Gastroesophageal sphincter (tissue), 4 donors: ENCODE measurements at regions not wholly inside any gene's neighbourhood (a gene's known extent, or its start where the extent isn't known, plus 50 kb on each side); places are given as distances from the start of the nearest gene placed in this dataset.

ENCODE experiments used
- ATAC-seq: fragments of 150-250 bp; one replicate; pipeline ENCODE4 v1.9.1; 2016; ENCODE audit warnings: mild to moderate bottlenecking, moderate library complexity
- H3K27ac ChIP-seq, 4 donors: fragments of 200-600 bp; sonication (generic) in 3 of 4; 1 replicate in 3 of 4; 2 replicates in 1 of 4; pipeline ENCODE4 v1.5.1; 2016 to 2019
- H3K27me3 ChIP-seq: fragments of 200-600 bp; sonication (generic); one replicate; pipeline ENCODE4 v1.5.1; 2019
- H3K36me3 ChIP-seq, 2 donors: fragments of 200-600 bp; sonication (generic); one replicate each; pipeline ENCODE4 v1.5.1; 2019; ENCODE audit warnings: control low read depth in 1 of 2
- H3K4me1 ChIP-seq, 3 donors: fragments of 200-600 bp; sonication (generic); 1 replicate in 2 of 3; 2 replicates in 1 of 3; pipeline ENCODE4 v1.5.1; 2016 to 2019; ENCODE audit warnings: control low read depth in 2 of 3
- H3K4me3 ChIP-seq, 2 donors: fragments of 200-600 bp; sonication (generic); one replicate each; pipeline ENCODE4 v1.5.1; 2019; ENCODE audit warnings: mild to moderate bottlenecking in 1 of 2, moderate library complexity in 1 of 2
- H3K9me3 ChIP-seq, 3 donors: fragments of 200-600 bp; sonication (generic); one replicate each; pipeline ENCODE4 v1.5.1; 2017 to 2019; ENCODE audit warnings: control low read depth in 2 of 3
- EP300 ChIP-seq: sonication (generic); formaldehyde crosslinking; IDR thresholded peaks from one replicate; pipeline ENCODE4 v1.6.1; 2017; ENCODE audit warnings: antibody characterized with exemption, mild to moderate bottlenecking
- POLR2A ChIP-seq, 2 donors: fragments of 450-650 bp; IDR thresholded peaks; one replicate each; pipeline ENCODE4 v1.6.1; 2017; ENCODE audit warnings: antibody characterized with exemption in 2 of 2, mild to moderate bottlenecking in 2 of 2, moderate library complexity in 1 of 2
- POLR2AphosphoS5 ChIP-seq: sonication (generic); formaldehyde crosslinking; IDR thresholded peaks from one replicate; pipeline ENCODE4 v1.6.1; 2017; ENCODE audit warnings: antibody characterized with exemption
- WGBS, 2 donors: methylation state at CpG; one replicate each; pipeline ENCODE4 v1.1.5; 2018; ENCODE audit warnings: low coverage in 1 of 2; 5-methylcytosine and 5-hydroxymethylcytosine counted together
- TF ChIP-seq, protein P1 (sequence below), 4 experiments: fragments of 200-600 bp in 2 of 4; fragments of 450-650 bp in 2 of 4; sonication (generic) in 1 of 4; IDR thresholded peaks; one replicate each; pipeline ENCODE4 v1.5.1; 2017 to 2019; ENCODE audit warnings: antibody characterized with exemption in 4 of 4, mild to moderate bottlenecking in 2 of 4, moderate library complexity in 2 of 4

DNA sequence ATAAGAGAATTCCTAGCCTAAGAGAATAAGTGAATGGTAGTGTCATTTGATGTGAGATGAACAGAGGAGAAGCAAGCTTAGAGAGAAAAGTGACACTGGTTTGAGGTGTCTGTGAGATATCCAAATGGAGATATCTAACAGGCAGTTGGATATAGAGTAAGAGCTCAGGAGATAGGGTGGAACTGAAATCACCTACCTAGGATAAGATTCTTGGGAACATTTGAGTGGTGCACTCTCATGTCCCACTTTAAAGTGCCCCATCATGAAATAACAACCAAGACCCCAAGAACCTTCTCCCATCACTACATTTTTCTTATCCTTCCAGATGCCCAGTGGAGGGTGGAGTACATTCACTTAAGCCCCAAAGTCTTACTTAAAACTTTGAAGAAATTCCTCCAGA, 109.0 kb upstream of the MAFB start:
- no peaks in the 10 kb centered on the region for H3K4me1 ChIP-seq
- H3K27ac ChIP-seq = no peak overlapping the region
- ATAC-seq = no peak
- TF ChIP-seq EP300 = no peak
- TF ChIP-seq POLR2AphosphoS5 = no peak
- TF ChIP-seq, protein P1, sequence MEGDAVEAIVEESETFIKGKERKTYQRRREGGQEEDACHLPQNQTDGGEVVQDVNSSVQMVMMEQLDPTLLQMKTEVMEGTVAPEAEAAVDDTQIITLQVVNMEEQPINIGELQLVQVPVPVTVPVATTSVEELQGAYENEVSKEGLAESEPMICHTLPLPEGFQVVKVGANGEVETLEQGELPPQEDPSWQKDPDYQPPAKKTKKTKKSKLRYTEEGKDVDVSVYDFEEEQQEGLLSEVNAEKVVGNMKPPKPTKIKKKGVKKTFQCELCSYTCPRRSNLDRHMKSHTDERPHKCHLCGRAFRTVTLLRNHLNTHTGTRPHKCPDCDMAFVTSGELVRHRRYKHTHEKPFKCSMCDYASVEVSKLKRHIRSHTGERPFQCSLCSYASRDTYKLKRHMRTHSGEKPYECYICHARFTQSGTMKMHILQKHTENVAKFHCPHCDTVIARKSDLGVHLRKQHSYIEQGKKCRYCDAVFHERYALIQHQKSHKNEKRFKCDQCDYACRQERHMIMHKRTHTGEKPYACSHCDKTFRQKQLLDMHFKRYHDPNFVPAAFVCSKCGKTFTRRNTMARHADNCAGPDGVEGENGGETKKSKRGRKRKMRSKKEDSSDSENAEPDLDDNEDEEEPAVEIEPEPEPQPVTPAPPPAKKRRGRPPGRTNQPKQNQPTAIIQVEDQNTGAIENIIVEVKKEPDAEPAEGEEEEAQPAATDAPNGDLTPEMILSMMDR (IDR thresholded peaks at IDR 0.05) = no peak
- no peak for TF ChIP-seq POLR2A (IDR thresholded peaks at IDR 0.05)
- H3K9me3 ChIP-seq = peaks cover 0 to 3% (median 0%) of the 10 kb centered on the region in 3 donors
- H3K36me3 ChIP-seq = no peaks in the 10 kb centered on the region
- H3K27me3 ChIP-seq = peaks cover 11% of the 10 kb centered on the region
- no peak overlapping the region for H3K4me3 ChIP-seq

DNA sequence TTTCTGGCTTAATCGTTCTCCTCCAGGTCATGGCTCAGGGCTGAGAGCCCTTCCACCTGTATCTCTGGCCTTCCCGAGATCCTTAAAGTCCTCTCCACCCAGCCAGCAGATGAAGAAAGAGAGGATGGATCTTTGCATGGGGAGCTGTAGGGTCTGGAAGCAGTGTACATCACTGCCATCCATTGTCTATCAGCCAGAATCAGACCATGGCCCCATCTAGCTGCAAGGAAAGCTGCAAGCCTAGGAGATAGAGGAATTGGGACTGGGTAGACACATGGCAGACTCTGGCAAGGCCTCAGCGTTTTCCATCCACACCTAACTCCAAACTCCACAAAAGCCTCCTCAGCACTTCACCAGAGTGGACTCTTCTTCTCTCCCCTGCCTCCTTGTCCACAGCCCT, 113.8 kb upstream of the MAFB start:
- ATAC-seq = no peak
- no peak overlapping the region for H3K27ac ChIP-seq
- no peaks in the 10 kb centered on the region for H3K9me3 ChIP-seq
- no peaks in the 10 kb centered on the region for H3K36me3 ChIP-seq
- TF ChIP-seq POLR2A (IDR thresholded peaks at IDR 0.05) (no peak), EP300 (no peak), POLR2AphosphoS5 (no peak)
- TF ChIP-seq, protein P1 (IDR thresholded peaks at IDR 0.05) = no peak
- 67 to 87% methylated on average over 1 to 3 of the region's 3 CpGs for WGBS, 2 donors
- H3K27me3 ChIP-seq = peaks cover 48% of the 10 kb centered on the region
- H3K4me1 ChIP-seq = no peaks in the 10 kb centered on the region
- H3K4me3 ChIP-seq = no peak overlapping the region

DNA sequence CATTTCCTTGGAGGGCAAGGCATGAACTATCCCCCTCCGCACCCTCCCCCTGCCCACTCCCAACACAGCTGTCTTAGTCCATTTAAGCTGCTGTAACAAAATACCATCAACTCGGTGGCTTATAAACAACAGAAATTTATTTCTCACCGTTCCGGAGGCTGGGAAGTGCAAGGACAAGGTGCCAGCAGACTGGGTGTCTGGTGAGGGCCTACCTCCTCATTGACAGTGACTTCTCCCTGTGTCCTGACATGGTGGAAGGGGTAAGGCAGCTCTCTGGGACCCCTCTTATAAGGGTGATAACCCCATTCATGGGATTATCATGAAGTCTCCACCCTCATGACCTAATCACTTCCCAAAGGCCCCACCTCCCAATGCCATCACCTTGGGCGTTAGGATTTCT, 114.3 kb upstream of the MAFB start:
- Histone ChIP-seq H3K9me3 (no peaks in the 10 kb centered on the region), H3K36me3 (no peaks in the 10 kb centered on the region), H3K4me3 (no peak overlapping the region), H3K27ac (no peak overlapping the region), H3K4me1 (no peaks in the 10 kb centered on the region), H3K27me3 (peaks cover 51% of the 10 kb centered on the region)
- TF ChIP-seq EP300 = no peak
- TF ChIP-seq, protein P1 (IDR thresholded peaks at IDR 0.05) = no peak
- TF ChIP-seq POLR2AphosphoS5 = no peak
- TF ChIP-seq POLR2A (IDR thresholded peaks at IDR 0.05) = no peak
- 64 to 100% methylated on average over 1 to 5 of the region's 5 CpGs for WGBS, 2 donors
- no peak for ATAC-seq

DNA sequence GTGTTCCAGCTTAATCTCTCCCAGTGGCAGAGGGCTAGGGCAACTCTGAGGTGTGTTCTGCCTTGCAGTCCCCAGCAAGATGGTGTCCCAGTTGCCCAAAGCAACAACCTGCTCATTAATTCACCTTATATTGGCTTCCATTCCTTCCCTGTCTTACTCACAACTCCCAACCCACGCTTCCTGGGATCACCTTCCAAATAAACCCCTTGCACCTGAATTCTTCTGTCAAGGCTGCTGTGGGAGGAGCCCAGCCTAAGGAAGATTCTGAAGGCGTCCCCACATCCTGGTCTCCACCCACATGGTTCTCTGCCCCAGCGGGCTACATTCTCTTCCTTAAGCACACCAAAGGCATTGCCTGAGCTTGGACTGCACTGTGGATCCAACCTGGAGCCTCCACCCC, 116.6 kb upstream of the MAFB start:
- peaks cover 51% of the 10 kb centered on the region for H3K27me3 ChIP-seq
- H3K27ac ChIP-seq = no peak overlapping the region
- ATAC-seq = no peak
- H3K4me3 ChIP-seq = no peak overlapping the region
- 86 to 100% methylated on average over 1 to 3 of the region's 3 CpGs for WGBS, 2 donors
- H3K4me1 ChIP-seq = no peaks in the 10 kb centered on the region
- no peaks in the 10 kb centered on the region for H3K36me3 ChIP-seq
- H3K9me3 ChIP-seq = no peaks in the 10 kb centered on the region
- TF ChIP-seq POLR2AphosphoS5 (no peak), POLR2A (IDR thresholded peaks at IDR 0.05) (no peak), EP300 (no peak)
- TF ChIP-seq, protein P1 (IDR thresholded peaks at IDR 0.05) = no peak

DNA sequence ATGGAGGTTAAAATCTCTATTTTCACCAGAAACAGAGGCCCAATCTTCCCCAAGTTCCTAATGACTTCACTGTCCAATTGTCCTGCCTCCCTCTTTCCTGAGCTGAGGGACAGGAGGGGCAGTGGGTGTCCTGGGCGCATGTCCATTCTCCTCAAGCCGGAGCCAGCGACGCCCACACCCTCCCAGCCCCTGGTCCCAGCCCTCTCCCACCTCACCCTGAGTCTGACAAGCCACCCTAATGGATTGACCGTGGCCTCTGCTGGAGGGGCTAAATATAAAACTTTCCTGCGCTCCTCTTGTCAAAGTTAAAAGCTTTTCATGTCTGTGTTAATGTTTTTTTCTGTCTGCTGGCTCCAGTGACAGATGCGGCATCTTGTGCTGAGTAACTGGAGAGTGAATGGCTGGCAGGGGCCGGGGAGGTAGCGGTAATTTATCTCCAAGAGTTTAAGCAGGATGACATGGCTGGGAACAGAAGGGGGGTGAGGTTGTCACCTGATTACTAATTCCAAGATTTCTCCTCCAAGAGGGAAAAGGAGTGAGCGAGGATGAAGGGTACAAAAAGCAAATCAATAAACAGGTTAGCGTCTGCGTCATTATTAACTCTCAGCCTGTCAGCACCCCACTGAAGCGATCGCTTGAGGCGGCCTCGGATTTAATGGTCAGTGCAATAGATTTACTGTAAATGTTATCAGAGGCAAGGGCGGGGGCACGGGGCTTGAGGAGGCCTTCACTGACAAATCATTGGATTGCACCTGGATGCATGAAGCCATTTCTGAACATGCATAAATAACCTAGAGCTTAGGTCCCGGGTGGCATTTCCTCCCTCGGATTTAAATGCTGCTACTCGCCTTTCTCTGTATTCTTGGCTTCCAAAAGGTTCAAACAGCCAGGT, 118.1 kb upstream of the MAFB start:
- Histone ChIP-seq H3K36me3 (no peaks in the 10 kb centered on the region), H3K4me3 (no peak overlapping the region), H3K4me1 (no peaks in the 10 kb centered on the region), H3K9me3 (no peaks in the 10 kb centered on the region), H3K27me3 (peaks cover 51% of the 10 kb centered on the region), H3K27ac (no peak overlapping the region)
- no peak for ATAC-seq
- TF ChIP-seq EP300 (no peak), POLR2A (IDR thresholded peaks at IDR 0.05) (no peak), POLR2AphosphoS5 (no peak)
- TF ChIP-seq, protein P1 (IDR thresholded peaks at IDR 0.05) = no peak
- WGBS, 2 donors = 34 to 37% methylated on average over 16 to 18 of the region's 21 CpGs
